Spleen (tissue), 7 donors: ENCODE measurements at regions not wholly inside any gene's neighbourhood (a gene's known extent, or its start where the extent isn't known, plus 50 kb on each side); places are given as distances from the start of the nearest gene placed in this dataset.
"Not testable (repeated sequence)": the region's sequence is repeated elsewhere in the genome, so short reads cannot be mapped to it uniquely, and the experiment has no call there.

Experiments
- POLR2A ChIP-seq, 3 donors: fragments of 450-650 bp; IDR thresholded peaks; one replicate each; pipeline ENCODE4 v1.5.1; 2017; ENCODE audit warnings: antibody characterized with exemption in 3 of 3, mild to moderate bottlenecking in 1 of 3
- POLR2AphosphoS5 ChIP-seq, 3 donors: sonication (generic); formaldehyde crosslinking; IDR thresholded peaks; one replicate each; pipeline ENCODE4 v1.5.1; 2017; ENCODE audit warnings: antibody characterized with exemption in 3 of 3
- TF ChIP-seq, protein P1 (sequence below), 11 experiments: fragments of 200-600 bp in 7 of 11; fragments of 450-650 bp in 4 of 11; sonication (generic) in 4 of 11; IDR thresholded peaks in 8 of 11; conservative IDR thresholded peaks in 3 of 11; 1 replicate in 7 of 11; 2 replicates in 4 of 11; pipeline versions ENCODE4 v1.4.0 to v1.8.0; 2016 to 2021; ENCODE audit warnings: antibody characterized with exemption in 11 of 11, inconsistent platforms in 4 of 11, mild to moderate bottlenecking in 1 of 11
- donor health status: DM: no; HTN: no; CAD: no; lungs with moderate emphysema.
- donor health status: DM: no; HTN: no; CAD: no.
- donor health status: DM: no; HTN: no; CAD: no.

DNA sequence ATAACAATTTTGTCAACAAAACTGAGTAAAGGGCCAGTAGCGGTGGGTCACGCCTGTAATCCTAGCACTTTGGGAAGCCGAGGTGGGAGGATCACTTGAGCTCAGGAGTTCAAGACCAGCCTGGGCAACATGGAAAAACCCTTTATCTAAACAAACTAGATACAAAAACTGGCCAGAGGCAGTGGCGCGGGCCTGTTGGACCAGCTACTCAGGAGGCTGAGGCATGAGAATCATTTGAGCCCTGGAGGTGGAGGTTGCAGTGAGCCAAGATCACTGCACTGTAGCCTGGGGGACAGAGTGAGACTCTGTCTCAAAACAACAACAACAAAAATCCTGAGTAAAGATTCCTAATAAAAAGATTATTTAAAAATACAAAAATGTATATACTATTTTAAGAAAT is 583.1 kb downstream of the KCNJ2 start:
- TF ChIP-seq POLR2A, POLR2AphosphoS5 (IDR thresholded peaks at IDR 0.05): not testable (repeated sequence)
- TF ChIP-seq, protein P1, sequence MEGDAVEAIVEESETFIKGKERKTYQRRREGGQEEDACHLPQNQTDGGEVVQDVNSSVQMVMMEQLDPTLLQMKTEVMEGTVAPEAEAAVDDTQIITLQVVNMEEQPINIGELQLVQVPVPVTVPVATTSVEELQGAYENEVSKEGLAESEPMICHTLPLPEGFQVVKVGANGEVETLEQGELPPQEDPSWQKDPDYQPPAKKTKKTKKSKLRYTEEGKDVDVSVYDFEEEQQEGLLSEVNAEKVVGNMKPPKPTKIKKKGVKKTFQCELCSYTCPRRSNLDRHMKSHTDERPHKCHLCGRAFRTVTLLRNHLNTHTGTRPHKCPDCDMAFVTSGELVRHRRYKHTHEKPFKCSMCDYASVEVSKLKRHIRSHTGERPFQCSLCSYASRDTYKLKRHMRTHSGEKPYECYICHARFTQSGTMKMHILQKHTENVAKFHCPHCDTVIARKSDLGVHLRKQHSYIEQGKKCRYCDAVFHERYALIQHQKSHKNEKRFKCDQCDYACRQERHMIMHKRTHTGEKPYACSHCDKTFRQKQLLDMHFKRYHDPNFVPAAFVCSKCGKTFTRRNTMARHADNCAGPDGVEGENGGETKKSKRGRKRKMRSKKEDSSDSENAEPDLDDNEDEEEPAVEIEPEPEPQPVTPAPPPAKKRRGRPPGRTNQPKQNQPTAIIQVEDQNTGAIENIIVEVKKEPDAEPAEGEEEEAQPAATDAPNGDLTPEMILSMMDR (IDR thresholded peaks at IDR 0.05 in 8 of 11, conservative IDR thresholded peaks at IDR 0.05 in 3 of 11): not testable (repeated sequence)
